Stimulated activated CD4-positive, alpha-beta T cell treated with anti-CD3 and anti-CD28 coated beads, Interleukin-12 subunit alpha, Interleukin-12 subunit beta, amount 100 ng/mL, for 48 hours (primary cell): ENCODE measurements at regions not wholly inside any gene's neighbourhood (a gene's known extent, or its start where the extent isn't known, plus 50 kb on each side); places are given as distances from the start of the nearest gene placed in this dataset.

ENCODE experiments used
- DNase-seq, 3 donors: peaks; one replicate each; pipeline ENCODE4 v3.0.0-alpha.2; 2020; ENCODE audit warnings: low read depth in 2 of 3, low spot score in 1 of 3

- no peak for DNase-seq
Observed at GRCh38 chr15:94100863-94101262, 130.5 kb upstream of the MCTP2 start.

GRCh38 chr15:94099574-94099960 lies 131.8 kb upstream of the MCTP2 start:
- DNase-seq, result no peak

- no peak for DNase-seq
Observed at GRCh38 chr15:94098921-94099573, 132.3 kb upstream of the MCTP2 start.

GRCh38 chr15:94097552-94097951 lies 133.8 kb upstream of the MCTP2 start:
- DNase-seq, result no peak

- no peak for DNase-seq
Observed at GRCh38 chr15:94094310-94094709, 137.1 kb upstream of the MCTP2 start.

- DNase-seq, result no peak
Observed at GRCh38 chr15:94086341-94086740, 145.0 kb upstream of the MCTP2 start.

- no peak for DNase-seq
Observed at GRCh38 chr15:94083467-94084052, 147.8 kb upstream of the MCTP2 start.

- DNase-seq, result no peak
Observed at GRCh38 chr15:94081829-94082228, 149.5 kb upstream of the MCTP2 start.

GRCh38 chr15:94080989-94081605 lies 150.3 kb upstream of the MCTP2 start:
- DNase-seq, result no peak

GRCh38 chr15:94080416-94080815 lies 150.9 kb upstream of the MCTP2 start:
- DNase-seq, result no peak

GRCh38 chr15:94079968-94080367 lies 151.4 kb upstream of the MCTP2 start:
- DNase-seq, result no peak

GRCh38 chr15:94079459-94079858 lies 151.9 kb upstream of the MCTP2 start:
- DNase-seq, result no peak

- DNase-seq, result no peak
Observed at GRCh38 chr15:94077938-94078337, 153.4 kb upstream of the MCTP2 start.

- no peak for DNase-seq
Observed at GRCh38 chr15:94075349-94075748, 156.0 kb upstream of the MCTP2 start.

GRCh38 chr15:94070356-94071295 lies 160.7 kb upstream of the MCTP2 start:
- DNase-seq, result no peak

GRCh38 chr15:94069844-94070243 lies 161.5 kb upstream of the MCTP2 start:
- no peak for DNase-seq

- DNase-seq, result no peak
Observed at GRCh38 chr15:94066811-94067210, 164.6 kb upstream of the MCTP2 start.

- no peak for DNase-seq
Observed at GRCh38 chr15:94066046-94066445, 165.3 kb upstream of the MCTP2 start.

GRCh38 chr15:94064676-94065313 lies 166.6 kb upstream of the MCTP2 start:
- no peak for DNase-seq

- no peak for DNase-seq
Observed at GRCh38 chr15:94061041-94061440, 170.3 kb upstream of the MCTP2 start.

- no peak for DNase-seq
Observed at GRCh38 chr15:94059013-94059587, 172.3 kb upstream of the MCTP2 start.
